WI38 (cell line): ENCODE measurements at regions not wholly inside any gene's neighbourhood (a gene's known extent, or its start where the extent isn't known, plus 50 kb on each side); places are given as distances from the start of the nearest gene placed in this dataset.

Experiments used
- H3K4me3 ChIP-seq: 2 replicates; pipeline ENCODE4 v1.5.1; 2011; ENCODE audit warnings: low read depth, mild to moderate bottlenecking, control low read depth, low read length
- CTCF ChIP-seq: IDR thresholded peaks from 2 replicates; pipeline ENCODE4 v1.5.1; 2012; ENCODE audit warnings: low read depth, mild to moderate bottlenecking, control low read depth, low read length

- no peak overlapping the region for H3K4me3 ChIP-seq
- TF ChIP-seq CTCF: no peak
Measured at GRCh38 chr3:104785947-104786346, 580.8 kb upstream of the ALCAM start.

DNA sequence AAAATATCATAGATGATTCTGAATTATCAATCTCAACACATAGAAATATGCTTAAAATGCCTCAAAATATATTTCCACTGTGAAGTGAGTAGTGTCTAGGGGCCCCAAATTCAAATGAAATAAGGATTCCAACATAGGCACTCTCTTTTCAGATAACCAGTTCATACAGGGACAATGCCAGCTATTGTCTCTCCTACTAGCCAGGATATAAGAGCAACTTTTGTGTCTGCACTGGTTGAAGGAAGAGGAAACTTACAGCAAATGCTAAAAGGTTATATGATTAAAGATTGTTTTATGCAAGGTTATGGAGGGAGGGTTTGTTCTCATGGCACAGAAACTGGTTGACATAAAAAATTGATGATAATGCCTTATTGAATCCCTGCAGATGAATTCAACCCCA lies 579.4 kb upstream of the ALCAM start:
- H3K4me3 ChIP-seq: no peak overlapping the region
- no peak for TF ChIP-seq CTCF

- TF ChIP-seq CTCF: no peak
- H3K4me3 ChIP-seq: no peak overlapping the region
Measured at GRCh38 chr3:104788807-104789206, 577.9 kb upstream of the ALCAM start.

- H3K4me3 ChIP-seq: no peak overlapping the region
- TF ChIP-seq CTCF: no peak
Measured at GRCh38 chr3:104791331-104791730, 575.4 kb upstream of the ALCAM start.

- TF ChIP-seq CTCF: no peak
Measured at GRCh38 chr3:104796556-104796955, 570.2 kb upstream of the ALCAM start.

DNA sequence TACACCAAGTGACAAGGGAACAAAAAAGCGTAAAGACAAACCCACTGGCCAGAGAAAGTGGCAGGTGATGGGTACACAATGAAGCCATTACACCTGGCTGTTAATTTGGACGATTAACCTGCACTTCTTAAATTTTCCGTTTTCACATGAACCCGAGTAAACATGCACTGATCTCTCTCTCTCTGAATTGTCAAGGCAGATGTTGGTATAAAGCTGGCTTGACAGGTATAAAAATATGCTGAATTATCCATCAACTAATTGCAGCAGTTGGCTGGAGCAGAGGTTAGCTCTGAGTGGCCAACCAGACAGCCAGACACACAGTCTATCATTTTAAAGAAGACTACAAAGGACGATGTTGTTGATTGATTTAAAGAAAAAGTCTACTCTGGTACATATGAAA lies 561.7 kb upstream of the ALCAM start:
- no peak for TF ChIP-seq CTCF

More at GRCh38 chr3:104796556-104796955, 570.2 kb upstream of the ALCAM start:
- H3K4me3 ChIP-seq: no peak overlapping the region

GRCh38 chr3:104805508-104805907 lies 561.2 kb upstream of the ALCAM start:
- TF ChIP-seq CTCF: no peak
- H3K4me3 ChIP-seq: no peak overlapping the region

More for the DNA sequence above, 561.7 kb upstream of the ALCAM start:
- no peak overlapping the region for H3K4me3 ChIP-seq
